NCI-H510A treated with DMSO at 0.1 percent for 48 hours (cell line): ENCODE measurements at regions not wholly inside any gene's neighbourhood (a gene's known extent, or its start where the extent isn't known, plus 50 kb on each side); places are given as distances from the start of the nearest gene placed in this dataset.
"Not testable (repeated sequence)": the region's sequence is repeated elsewhere in the genome, so short reads cannot be mapped to it uniquely, and the experiment has no call there.

Source experiments
- DNase-seq: peaks from one replicate; lab custom pipeline; 2025; lab: John Stamatoyannopoulos, UW

DNA sequence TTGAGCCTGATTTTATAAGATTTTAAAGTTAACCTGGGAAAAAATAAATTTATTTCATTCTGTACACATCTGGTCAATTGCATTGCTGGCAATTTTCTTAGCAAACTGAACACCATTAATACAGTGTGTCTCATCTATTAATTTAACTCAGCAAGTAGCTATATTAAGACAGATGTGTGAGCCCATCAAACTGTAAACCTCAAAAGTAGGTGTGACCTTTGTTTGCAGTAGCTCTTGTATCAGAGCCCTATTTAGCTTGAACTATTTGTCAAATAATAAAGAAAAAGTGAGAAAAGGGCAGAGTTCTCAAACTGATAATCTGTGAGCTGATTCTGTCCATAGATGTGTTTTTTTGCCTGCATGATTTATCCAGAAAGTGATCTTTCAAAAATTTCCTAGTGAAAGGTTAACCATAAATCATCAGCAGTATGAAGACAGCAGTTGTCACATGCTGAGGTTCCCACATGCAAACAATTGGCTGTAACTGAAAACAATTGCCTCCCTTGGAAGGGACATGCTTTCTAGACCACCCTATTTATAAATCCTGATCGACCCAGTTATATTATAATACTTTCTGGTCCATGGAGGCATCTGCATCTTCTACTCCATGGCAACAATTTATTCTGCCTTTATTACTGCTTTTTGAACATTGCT lies 646.5 kb downstream of the NSUN3 start:
- DNase-seq: no peak

DNA sequence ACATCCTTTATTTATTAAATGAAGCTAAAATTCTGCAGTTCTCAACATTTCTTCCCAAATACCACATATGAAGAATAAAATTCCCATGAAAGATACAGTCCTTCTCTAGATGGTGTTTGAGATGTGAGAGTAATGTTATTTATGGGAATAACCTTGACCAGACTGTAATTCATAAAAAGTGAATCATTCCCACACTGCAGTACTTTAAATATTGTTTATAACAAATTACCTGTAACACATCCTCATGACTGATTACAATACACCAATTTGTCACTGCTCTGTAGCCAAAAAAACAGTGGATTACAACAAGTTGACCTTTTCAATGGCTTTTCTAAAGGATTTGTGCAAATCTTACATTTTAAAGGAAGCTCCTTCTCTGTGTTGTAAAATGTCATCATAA lies 651.3 kb downstream of the NSUN3 start:
- DNase-seq: no peak

DNA sequence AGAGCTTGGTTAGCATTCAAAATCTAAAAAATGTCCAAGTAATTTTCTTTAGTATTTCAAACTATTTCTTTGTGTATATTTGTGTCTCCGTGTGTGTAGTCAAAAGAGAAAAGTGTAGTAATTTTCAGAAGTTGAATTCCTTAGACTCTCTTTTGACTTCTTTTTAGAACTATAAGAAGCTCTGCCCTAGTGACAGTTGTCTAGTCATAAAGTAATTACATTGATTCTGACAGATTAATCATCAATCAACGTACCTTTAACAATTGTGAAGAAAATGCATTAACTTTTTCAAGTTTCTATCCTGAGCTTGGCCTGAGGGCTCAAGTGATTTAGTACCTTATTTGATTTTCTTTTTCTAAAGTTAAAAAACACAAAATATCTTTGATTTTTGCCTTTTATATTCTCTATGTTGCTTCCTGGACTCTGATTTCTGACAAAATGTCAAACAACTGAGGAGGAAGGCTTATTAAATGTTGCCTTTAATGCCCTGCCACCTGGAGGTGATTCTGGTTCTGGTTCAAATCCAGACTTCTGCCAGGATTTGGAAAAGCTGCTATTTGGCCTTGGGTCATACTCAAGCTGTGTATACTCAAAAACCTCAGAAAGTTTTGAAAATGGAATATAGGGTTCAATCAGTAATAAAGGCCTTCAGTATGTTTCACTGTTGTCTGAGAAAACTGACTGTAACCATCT lies 653.6 kb downstream of the NSUN3 start:
- DNase-seq: no peak

DNA sequence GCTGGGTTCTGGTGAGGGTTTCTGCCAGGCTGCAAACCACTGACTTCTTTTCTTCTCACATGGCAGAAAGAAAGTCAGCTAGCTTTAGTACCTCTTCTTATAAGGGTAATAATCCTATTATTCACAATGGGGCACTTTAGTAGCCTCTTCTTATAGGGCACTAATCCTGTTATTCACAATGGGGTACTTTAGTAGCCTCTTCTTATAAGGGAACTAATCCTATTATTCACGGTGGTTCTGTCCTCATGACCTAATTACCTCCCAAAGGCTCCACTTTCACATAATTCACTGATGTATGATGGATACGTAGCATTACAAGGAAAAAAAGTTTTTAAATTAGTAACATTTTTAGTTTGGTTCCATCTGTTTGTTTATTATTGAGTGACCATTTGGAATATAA lies 671.3 kb downstream of the NSUN3 start:
- DNase-seq: no peak

DNA sequence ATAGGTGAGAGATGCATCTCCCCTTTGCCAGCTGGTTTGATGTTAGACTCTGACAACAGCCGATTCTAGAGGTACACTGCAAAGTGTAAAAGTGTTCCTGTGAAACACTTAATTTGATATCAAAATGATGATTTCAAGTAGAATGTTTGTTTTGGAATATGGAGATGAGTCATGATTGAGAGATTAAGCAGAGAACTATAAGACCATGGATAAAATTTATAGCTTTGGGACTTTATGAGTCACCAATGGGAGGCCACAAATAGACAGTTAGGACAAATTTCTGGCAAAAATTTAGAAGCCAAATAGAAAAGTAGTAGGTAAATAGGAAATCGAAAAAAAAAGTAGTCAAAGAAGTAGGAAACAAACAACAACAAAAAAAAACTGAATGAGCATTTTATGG lies 672.5 kb downstream of the NSUN3 start:
- DNase-seq: no peak

DNA sequence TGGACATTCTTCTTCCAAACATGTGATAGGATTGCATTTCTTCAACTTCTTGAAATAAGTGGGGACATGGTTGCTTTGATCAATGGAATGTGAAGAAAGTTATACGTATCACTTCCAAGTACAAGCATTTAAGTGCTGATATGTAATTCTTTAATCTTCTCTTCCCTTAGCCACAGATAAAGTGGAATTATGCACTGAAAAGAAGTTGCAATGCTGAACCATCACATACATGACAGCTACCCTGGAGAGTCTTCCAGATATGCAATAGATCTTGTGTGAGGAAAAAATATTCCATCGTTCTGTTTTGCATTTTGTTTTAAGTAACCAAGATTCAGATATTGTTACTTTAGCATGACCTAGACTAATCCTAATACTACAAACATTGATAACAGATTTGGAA lies 674.3 kb downstream of the NSUN3 start:
- no peak for DNase-seq

DNA sequence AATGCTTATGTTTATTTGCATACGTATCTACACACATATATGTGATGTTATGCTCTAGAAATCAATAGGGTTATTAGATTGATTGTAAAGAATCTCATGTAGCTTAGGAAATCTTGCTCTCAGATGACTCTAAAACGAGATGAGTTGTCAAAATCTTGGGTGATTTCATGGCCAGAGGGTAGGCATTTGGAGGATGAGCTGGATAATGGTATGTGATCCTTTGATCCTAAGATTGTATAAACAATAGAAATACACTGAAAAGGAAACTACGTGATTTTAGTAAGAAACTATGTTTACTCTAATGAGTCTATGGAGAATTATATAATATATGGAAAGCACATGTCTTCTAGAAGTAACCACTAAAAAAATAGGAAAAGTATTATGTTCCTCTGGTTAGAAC lies 676.6 kb downstream of the NSUN3 start:
- no peak for DNase-seq

DNA sequence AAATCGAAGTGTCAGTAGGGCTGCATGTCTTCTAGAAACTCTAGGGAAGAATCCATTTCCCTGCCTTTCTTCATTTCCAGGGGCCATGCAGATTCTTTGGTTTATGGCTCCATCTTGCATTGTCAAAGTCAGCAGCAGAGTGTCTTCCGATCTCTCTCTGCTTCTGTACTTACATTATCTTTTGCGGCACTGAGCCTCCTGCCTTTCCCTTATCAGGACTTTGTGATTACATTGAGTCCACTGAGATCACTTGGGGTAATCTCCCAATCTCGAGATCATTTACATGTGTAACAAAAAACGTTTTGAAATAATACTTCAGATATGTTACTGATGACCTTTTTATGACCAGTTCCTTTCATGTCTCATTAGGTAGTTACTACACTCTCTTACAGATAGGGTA lies 695.9 kb downstream of the NSUN3 start:
- no peak for DNase-seq

DNA sequence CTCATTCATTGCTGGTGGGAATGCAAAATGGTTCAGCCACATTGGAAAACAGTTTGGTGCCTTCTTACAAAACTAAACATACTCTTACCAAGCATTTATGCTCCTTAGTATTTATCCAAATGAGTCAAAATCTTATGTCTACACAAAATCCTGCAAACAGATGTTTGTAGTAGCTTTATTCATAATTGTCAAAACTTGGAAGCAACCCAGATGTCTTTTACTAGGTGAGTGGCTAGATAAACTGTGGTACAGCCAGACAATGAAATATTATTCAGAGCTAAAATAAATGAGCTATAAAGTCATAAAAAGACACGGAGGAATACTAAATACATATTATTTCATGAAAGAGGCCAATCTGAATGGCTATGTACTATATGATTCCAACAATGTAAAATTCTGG lies 709.5 kb downstream of the NSUN3 start:
- no peak for DNase-seq

DNA sequence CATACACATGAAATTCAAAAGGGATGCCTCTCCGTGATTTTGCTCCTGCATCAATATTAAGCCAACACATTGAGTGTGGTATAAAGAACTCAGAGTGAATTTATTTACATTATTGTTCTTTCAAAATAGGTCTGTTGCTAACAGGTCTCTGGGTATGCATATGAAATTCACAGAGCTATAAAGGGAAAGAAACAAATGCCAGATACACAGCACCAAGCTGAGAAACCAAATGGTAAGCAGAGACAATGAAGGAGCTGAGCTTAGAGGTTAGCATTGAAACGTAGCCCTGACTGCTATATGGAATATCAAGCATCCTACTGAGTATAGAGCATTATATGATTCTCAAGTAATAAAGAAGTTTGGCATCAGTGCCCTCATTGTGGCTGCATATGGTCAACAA lies 712.9 kb downstream of the NSUN3 start:
- DNase-seq: no peak

DNA sequence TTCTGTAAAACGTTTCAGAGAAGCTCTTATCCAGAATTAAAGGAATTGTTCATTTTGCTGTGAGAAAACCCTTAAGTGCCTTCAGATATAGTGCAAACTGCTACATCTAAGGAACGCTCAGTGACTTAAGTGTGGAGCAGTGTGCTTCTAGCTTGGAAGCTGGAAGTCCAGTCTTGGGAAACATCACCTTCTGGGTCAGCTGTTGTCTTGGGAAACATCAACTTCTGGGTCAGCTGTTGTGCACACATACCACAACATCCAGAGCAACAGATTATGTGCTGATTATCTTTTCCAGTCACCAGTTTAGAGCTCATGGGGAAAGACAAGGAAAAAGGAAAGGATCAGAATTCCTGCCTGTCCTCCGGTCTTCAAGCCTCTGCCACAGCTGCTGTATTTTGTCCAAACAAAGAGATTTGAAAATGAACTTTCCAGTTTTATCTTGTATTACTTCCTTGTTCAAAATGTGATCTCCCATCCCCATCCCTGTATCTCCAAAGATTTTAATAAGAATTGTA lies 713.6 kb downstream of the NSUN3 start:
- no peak for DNase-seq

DNA sequence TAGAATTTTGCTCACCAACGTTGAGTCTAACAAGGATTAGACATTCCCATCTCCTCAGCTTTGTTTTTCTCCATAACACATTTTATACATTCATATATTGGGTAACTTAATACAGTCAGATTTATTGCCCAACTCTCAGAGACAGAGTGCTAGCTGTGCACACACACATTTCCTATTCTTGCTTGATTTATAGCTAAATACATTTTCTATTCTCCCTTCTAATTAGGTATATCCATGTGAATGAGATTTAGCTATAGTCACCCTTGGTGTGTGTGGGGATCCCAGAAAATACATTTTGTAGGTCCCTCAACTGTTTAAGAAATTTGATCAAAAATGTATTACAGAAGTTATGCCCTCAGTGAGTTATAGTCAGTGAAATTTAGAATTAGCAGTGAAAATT lies 715.4 kb downstream of the NSUN3 start:
- no peak for DNase-seq

DNA sequence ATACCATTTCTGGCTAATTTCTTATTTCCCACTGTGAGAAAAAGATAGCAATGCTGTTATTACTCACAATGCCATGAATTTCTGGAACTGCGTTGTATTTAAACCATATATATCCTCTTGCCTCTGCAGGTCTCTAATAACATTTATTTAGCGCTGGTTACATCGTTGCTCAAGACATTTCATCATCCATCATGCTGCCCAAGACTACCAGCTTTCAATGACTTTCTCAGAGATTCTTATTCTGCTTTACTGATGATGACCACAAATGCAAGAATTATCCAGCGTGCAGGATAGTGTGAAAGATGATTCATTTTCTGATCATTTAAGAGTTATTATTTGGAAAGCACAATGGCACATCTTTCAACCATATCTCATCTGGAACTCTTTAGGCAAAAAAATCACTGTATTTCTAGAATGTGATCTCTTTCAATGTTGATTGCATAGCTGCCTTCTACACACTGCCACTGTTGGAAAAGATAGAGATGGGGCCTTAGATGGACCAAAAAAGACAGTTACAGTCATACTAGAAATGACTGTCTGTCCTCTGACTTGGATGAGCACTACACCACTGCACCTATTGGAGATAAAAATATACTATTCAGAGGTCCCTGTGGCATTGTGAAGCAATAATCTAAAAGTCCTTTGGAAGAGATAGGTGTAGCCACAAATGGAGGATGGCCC lies 716.1 kb downstream of the NSUN3 start:
- no peak for DNase-seq

DNA sequence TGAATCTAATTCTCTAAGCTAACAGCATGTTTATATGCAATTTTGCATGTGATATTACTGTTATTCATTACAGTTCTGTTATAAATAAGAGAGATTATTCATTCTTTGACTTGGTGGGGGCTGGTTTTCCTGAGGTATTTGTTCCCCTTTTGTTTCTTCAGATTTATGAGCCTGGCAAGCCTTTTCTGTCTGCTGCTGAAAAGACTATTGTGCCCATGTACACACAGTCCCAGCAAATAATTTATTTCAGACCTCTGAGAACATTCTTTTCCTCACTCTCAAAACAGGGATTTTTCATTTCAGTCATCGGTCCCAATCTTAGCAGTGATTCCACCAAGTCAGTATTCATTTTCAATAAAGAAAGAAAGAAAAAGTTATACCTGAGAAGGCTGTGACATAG lies 716.8 kb downstream of the NSUN3 start:
- no peak for DNase-seq

DNA sequence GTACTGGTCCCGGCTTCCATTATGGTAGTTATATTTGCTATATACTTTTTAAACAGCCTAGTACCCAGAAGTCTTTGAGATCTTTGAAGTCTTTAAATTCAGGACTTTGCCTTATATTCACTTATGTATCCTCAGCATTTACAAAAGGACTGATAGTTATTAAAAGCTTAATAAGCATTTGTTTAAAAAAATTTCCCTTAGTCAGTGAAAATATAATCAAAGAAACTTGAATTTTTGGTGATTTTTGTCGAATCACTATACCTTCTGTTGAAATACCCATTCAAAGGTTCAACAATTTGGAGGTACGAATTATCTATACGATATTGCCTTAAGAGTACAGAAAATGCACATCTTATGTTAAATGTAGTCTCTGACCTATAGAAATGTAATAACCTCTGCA lies 721.4 kb downstream of the NSUN3 start:
- no peak for DNase-seq

DNA sequence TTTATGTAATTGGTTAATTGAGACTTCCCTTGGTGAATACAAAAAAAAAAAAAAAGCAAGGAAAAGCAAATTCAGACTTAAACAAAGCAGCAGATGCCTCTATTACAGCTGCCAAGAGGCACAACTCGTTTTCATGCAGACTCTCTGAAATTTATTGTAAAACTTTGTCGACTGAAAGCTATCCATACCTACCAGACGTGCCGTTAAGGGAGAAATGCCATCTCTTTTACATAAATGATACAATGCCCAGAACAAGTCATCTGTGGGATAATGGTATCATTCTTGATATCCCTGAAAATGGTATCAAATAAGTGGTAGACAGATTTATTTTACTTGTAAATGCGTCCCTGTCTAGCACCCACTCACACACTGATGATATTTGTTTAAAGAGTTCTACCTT lies 724.2 kb downstream of the NSUN3 start:
- DNase-seq: no peak

DNA sequence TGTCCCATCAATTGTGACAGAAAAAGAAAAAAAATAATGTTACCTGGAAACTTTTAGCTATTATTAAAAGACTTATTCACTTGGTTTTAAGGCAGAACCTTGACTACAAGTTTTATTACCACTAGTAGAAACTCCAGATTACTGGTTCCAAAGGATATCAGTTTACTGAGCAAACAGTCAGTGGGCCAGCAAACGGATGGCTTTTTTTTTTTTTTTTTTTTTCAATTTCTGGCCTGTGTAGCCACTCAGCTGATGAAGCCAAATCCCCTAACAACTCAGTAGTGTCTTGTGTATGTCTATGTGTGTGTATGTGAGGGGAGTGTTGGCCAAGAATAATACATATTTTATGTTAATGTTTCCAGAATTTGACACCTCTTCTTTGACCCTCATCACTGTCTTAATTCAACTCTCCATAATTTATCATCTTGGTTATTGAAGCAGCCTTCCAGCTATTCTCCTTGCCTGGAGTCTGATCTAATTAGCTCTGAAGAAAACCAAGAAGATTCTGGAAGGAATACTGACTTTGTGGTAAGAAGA lies 724.9 kb downstream of the NSUN3 start:
- DNase-seq: no peak

DNA sequence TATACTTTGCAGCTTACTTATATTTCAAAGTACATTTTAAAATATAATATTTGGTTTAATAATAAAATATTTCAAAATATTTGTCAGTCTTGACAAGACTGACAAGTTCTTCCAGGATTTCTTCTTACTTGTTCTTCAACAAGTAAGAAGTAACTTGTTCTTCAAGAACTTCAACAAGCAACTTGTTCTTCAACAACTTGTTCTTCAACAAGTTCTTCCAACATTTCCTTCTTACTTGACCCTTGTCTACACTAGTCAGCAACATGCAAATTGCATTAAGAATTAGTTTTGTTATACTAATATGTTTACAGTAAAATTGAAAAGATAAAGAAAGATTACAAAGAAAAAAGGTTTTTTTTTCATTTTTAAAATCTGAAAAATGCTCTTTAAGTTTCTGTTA lies 731.7 kb downstream of the NSUN3 start:
- no peak for DNase-seq

DNA sequence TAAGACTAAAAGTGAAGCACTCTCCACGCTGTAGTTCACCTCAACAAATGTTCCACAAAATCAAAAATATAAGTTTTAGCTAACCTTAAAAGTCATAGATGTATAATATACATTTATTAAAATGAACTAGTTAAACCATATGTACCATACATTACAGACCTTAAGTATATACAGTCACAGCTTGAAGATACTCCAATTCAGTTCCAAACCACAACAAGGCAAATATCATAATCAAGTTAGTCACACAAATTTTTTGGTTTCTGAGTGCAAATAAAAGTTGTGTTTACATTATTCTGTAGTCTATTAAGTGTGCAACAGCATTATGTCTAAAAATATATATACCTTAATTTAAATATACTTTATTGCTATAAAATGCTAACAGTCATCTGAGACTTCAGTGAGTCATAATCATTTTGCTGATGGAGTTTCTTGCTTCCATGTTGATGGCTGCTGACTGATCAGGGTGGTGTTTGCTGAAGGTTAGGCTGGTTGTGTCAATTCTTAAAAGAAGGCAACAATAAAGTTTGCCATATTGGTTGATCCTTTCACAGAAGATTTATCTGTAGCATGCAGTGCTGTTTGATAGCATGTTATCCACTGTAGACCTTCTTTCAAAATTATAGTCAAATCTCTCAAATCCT lies 736.7 kb downstream of the NSUN3 start:
- DNase-seq: no peak

DNA sequence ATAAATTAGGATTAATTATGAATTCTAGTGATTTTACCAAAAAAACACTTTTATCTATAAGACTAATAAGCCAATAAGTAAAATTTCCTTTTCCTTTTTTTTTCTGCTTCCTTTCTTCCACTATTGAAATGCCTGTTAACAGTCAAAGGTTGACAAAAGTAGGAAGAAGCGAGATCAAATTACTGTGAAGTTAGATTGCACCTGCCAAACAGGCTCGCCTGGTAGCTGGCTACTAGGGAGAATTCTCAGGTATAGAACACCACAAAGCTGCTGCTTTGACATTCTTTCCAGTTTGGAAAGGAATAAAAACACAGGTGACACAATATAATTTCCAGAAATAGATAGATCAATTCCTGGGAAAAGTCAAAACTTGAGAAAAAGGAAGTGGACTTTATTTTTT lies 749.0 kb downstream of the NSUN3 start:
- peak; percentile 18 for DNase-seq

DNA sequence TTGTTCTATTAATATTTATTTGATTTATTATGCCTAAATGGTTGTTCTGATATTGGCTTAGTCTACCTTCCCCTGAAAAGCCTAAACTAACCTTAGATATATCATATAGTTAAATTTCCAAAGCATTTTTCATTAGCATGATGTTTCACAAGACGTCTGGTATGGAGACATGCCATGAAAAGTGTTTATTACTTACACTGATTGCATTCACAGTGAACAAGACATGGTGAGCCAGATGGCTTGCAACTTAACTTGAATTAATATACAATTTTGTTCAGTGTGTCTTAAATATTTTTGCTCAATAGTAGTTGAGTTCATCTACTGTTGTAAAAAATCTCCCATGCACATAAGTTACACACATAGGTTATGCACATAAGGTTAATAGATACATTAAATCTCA lies 758.4 kb downstream of the NSUN3 start:
- no peak for DNase-seq

DNA sequence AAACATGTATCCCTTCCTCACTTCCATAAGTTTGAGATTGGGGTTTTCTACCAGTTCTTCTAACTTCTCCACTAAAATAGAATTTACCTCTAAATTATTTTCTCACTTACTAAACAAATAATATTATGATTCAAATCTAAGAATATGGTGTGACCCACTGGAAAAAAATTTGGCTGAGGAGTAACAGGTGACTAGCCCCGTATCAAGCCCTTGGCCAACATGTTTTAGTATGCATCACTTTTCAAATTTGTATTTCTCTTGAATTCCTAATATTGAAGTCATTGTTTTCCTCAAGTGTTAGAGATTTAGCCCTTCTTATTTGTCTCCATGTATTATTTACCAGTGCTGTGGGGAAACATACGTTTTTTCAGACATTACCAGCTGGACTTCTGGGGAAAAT lies 759.4 kb downstream of the NSUN3 start:
- DNase-seq: no peak

DNA sequence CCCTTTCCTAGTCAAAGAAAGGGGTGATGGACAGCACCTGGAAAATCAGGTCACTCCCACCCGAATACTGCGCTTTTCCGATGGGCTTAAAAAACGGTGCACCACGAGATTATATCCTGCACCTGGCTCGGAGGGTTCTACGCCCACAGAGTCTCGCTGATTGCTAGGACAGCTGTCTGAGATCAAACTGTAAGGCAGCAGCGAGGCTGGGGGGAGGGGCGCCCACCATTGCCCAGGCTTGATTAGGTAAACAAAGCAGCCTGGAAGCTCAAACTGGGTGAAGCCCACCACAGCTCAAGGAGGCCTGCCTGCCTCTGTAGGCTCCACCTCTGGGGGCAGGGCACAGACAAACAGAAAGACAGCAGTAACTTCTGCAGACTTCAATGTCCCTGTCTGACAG lies 783.4 kb downstream of the NSUN3 start:
- DNase-seq: not testable (repeated sequence)
